Thymus (tissue), 11 donors: ENCODE measurements at regions not wholly inside any gene's neighbourhood (a gene's known extent, or its start where the extent isn't known, plus 50 kb on each side); places are given as distances from the start of the nearest gene placed in this dataset.
A peak's percentile ranks its signal among the peaks of the same experiment; 100 is the strongest.
"Not testable (repeated sequence)": the region's sequence is repeated elsewhere in the genome, so short reads cannot be mapped to it uniquely, and the experiment has no call there.

ENCODE experiments used
- DNase-seq, 9 donors: peaks; one replicate each; pipeline ENCODE4 v3.0.0-alpha.2; 2013; ENCODE audit warnings: low spot score in 9 of 9, low read depth in 6 of 9, missing footprints in 1 of 9
- H3K27ac ChIP-seq, 2 donors: one replicate each; pipeline ENCODE4 v1.5.1; 2013; ENCODE audit warnings: control low read depth in 1 of 2, low read depth in 1 of 2, low read length in 1 of 2, mild to moderate bottlenecking in 1 of 2, moderate library complexity in 1 of 2
- H3K27me3 ChIP-seq, 2 donors: one replicate each; pipeline ENCODE4 v1.5.1; 2013; ENCODE audit warnings: low read length in 1 of 2; ENCODE audit not compliant: control insufficient read depth in 2 of 2, insufficient read depth in 1 of 2
- H3K36me3 ChIP-seq, 2 donors: one replicate each; pipeline ENCODE4 v1.5.1; 2013; ENCODE audit warnings: low read length in 1 of 2, mild to moderate bottlenecking in 1 of 2, moderate library complexity in 1 of 2; ENCODE audit not compliant: control insufficient read depth in 2 of 2, insufficient read depth in 2 of 2
- H3K4me1 ChIP-seq, 2 donors: one replicate each; pipeline ENCODE4 v1.5.1; 2013; ENCODE audit warnings: low read length in 2 of 2; ENCODE audit not compliant: control insufficient read depth in 2 of 2, insufficient read depth in 2 of 2
- H3K4me3 ChIP-seq, 2 donors: one replicate each; pipeline ENCODE4 v1.5.1; 2013; ENCODE audit warnings: low read length in 2 of 2, control low read depth in 1 of 2, mild to moderate bottlenecking in 1 of 2
- H3K9me3 ChIP-seq, 2 donors: one replicate each; pipeline ENCODE4 v1.5.1; 2013; ENCODE audit warnings: low read length in 1 of 2, mild to moderate bottlenecking in 1 of 2; ENCODE audit not compliant: control insufficient read depth in 2 of 2, insufficient read depth in 1 of 2
- WGBS: extraction: QIAGEN DNeasy Blood & Tissue Kit; methylation state at CpG from one replicate; pipeline ENCODE4 v1.1.7; 2013; 5-methylcytosine and 5-hydroxymethylcytosine counted together
- donor health status: healthy.

DNA sequence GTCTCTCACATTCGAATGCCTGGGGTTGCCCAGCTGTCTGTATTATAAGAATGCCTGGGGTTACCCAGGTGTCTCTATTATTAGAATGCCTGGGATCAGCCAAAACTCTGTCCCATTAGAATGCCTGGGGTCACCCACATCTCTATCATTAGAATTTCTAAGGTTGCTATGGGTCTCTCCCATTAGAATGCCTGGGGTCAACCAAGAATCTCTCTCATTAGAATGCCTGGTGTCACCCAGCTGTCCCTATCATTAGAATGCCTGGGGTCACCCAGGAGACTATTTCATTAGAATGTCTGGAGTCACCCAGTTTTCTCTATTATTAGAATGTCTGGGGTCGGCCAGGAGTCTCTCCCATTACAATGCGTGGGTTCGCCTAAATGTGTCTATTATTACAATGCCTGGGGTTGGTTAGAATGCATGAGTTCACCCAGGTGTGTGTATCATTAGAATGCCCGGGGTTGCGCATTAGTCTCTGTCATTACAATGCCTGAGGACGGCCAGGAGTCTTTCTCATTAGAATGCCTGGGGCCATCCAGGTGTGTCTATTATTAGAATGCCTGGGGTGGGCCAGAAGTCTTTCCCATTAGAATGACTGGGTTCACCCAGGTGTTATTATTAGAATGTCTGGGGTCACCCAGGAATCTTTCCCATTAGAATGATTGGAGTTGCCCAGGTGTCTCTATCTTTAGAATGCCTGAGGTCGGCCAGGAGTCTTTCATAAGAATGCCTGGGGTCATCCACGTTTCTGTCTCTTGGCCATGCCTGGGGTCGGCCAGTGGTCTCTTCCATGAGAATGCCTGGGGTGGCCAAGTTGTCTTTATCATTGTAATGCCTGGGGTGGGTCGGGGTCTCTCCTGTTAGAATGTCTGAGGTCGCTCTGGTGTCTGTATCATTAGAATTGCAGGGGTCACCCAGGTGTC, 59.6 kb downstream of the RNF187 start:
- H3K36me3 ChIP-seq: no peaks in the 10 kb centered on the region
- H3K27ac ChIP-seq: no peak overlapping the region
- no peaks in the 10 kb centered on the region for H3K4me1 ChIP-seq
- DNase-seq: no peak
- no peak overlapping the region for H3K4me3 ChIP-seq
- H3K27me3 ChIP-seq: no peaks in the 10 kb centered on the region
- no peaks in the 10 kb centered on the region for H3K9me3 ChIP-seq
- 79% methylated on average over 12 of the region's 12 CpGs for WGBS

DNA sequence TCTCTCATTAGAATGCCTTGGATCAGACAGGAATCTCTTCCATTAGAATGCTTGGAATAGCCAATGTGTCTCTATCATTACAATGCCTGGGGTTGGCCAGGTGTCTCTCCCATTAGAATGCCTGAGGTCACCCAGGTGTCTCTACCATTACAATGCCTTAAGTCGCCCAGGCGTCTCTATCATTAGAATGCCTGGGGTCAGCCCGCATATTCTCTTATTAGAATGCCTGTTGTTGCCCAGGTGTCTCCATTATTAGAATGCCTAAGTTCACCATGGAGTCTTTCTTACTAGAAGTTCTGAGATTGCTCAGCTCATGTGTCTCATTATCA, 60.2 kb downstream of the RNF187 start:
- no peaks in the 10 kb centered on the region for H3K4me1 ChIP-seq
- DNase-seq: no peak
- no peak overlapping the region for H3K27ac ChIP-seq
- no peaks in the 10 kb centered on the region for H3K27me3 ChIP-seq
- no peaks in the 10 kb centered on the region for H3K9me3 ChIP-seq
- 69% methylated on average over 3 of the region's 3 CpGs for WGBS
- no peak overlapping the region for H3K4me3 ChIP-seq
- no peaks in the 10 kb centered on the region for H3K36me3 ChIP-seq

DNA sequence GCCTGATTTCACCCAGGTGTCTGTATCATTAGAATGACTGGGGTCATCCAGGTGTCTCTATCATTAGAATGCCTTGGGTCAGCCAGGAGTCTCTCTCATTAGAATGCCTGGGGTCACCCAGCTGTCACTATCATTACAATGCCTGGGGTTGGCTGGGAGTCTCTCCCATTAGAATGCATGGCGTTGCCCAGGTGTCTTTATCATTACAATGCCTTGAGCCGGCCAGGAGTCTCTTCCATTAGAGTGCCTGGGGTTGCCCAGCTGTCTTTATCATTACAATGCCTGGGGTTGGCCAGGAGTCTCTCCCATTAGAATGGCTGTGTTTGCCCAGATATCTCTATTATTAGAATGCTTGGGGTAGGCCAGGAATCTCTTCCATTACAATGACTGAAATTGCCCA, 61.6 kb downstream of the RNF187 start:
- no peaks in the 10 kb centered on the region for H3K27me3 ChIP-seq
- H3K9me3 ChIP-seq: no peaks in the 10 kb centered on the region
- no peaks in the 10 kb centered on the region for H3K4me1 ChIP-seq
- H3K4me3 ChIP-seq: no peak overlapping the region
- DNase-seq: no peak
- 27% methylated on average over 2 of the region's 2 CpGs for WGBS
- no peak overlapping the region for H3K27ac ChIP-seq
- H3K36me3 ChIP-seq: no peaks in the 10 kb centered on the region

DNA sequence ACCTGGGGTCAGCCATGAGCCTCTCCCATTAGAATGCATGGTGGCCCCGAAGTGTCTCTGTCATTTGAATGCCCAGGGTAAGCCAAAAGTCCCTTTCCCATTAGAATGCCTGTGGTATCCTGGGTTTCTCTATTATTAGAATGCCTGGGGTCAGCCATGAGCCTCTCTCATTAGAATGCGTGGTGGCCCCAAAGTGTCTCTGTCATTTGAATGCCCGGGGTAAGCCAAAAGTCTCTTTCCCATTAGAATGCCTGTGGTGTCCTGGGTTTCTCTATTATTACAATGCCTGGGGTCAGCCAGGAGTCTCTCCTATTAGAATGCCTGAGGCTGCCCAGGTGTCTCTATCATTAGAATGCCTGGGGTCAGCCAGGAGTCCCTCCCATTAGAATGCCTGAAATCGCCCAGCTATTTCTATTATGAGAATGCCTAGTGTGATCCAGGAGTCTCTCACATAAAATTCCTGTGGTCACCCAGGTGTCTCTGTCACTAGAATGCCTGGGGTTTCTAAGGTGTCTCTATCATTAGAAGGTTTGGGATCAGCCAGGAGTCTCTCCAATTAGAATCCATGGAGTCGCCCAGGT, 65.5 kb downstream of the RNF187 start:
- WGBS: 69% methylated on average over 5 of the region's 5 CpGs
- Histone ChIP-seq H3K4me1 (no peaks in the 10 kb centered on the region), H3K27ac (no peak overlapping the region), H3K27me3 (peaks cover 0 to 7% of the 10 kb centered on the region in 2 donors), H3K4me3 (no peak overlapping the region), H3K9me3 (peaks cover 2 to 14% of the 10 kb centered on the region in 2 donors), H3K36me3 (no peaks in the 10 kb centered on the region)
- no peak for DNase-seq

DNA sequence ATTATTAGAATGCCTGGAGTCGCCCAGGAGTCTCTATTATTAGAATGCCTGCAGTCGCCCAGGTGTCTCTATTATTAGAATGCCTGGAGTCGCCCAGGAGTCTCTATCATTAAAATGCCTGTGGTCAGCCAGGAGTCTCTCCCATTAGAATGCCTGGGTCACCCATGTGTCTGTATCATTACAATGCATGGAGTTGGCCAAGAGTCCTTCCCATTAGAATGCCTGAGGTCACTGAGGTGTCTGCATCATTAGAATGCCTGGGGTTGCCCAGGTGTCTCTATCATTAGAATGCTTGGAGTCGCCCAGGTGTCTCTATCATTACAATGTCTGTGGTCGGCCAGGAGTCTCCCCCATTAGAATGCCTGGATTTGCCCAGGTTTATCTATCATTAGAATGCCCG, 66.9 kb downstream of the RNF187 start:
- H3K4me3 ChIP-seq: no peak overlapping the region
- no peaks in the 10 kb centered on the region for H3K4me1 ChIP-seq
- no peak overlapping the region for H3K27ac ChIP-seq
- no peaks in the 10 kb centered on the region for H3K36me3 ChIP-seq
- H3K27me3 ChIP-seq: peaks cover 0 to 7% of the 10 kb centered on the region in 2 donors
- H3K9me3 ChIP-seq: peaks cover 2 to 14% of the 10 kb centered on the region in 2 donors
- DNase-seq: no peak
- 68% methylated on average over 6 of the region's 6 CpGs for WGBS

DNA sequence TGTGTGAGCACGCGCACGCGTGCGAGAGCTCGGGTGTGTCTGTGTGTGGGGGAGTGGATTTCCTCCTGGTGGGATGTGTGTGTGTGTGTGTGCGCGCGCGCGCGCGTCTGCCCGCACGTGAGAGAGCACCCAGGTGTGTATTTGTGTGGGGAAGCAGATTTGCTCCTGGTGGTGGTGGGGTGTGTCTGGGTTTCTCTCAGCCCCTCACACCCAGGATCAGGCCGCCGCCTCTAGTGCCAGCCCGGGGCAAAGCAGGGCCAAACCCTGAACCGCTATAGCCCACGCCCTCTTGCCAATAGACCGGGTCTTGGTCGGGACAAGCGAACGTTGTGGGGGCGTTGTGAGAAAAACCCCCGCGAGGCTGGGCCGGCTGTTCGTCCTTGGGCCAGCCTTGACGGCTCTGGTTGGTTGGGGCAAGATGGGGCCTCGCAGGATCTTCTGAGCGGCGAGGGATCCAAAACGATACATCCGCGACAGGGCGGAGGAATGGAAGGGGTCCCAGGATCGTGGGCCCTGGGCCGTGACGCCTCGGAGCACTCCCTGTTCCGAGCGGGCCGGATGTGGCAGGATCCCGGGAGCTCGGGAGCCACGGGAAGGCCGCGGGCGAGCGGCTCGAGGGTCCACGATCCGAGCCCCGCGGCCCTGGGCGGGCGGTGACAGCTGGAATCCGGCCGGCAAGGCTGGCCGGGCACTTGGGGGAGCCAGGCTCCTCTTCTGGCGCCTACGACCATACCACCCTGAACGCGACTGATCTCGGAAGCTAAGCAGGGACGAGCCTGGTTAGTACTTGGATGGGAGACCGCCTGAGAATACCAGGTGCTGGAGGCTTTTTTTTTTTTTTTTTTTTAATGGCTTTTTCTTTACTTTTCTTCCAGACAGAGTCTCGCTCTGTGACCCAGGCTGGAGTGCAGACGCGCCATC, 68.2 kb downstream of the RNF187 start:
- no peaks in the 10 kb centered on the region for H3K4me1 ChIP-seq
- no peaks in the 10 kb centered on the region for H3K36me3 ChIP-seq
- DNase-seq: peak in 2 of 9 donors; percentile 2 to 45
- 57% methylated on average over 71 of the region's 71 CpGs for WGBS
- no peak overlapping the region for H3K4me3 ChIP-seq
- H3K27ac ChIP-seq: no peak overlapping the region
- peaks cover 2 to 14% of the 10 kb centered on the region in 2 donors for H3K9me3 ChIP-seq
- H3K27me3 ChIP-seq: peaks cover 0 to 7% of the 10 kb centered on the region in 2 donors

DNA sequence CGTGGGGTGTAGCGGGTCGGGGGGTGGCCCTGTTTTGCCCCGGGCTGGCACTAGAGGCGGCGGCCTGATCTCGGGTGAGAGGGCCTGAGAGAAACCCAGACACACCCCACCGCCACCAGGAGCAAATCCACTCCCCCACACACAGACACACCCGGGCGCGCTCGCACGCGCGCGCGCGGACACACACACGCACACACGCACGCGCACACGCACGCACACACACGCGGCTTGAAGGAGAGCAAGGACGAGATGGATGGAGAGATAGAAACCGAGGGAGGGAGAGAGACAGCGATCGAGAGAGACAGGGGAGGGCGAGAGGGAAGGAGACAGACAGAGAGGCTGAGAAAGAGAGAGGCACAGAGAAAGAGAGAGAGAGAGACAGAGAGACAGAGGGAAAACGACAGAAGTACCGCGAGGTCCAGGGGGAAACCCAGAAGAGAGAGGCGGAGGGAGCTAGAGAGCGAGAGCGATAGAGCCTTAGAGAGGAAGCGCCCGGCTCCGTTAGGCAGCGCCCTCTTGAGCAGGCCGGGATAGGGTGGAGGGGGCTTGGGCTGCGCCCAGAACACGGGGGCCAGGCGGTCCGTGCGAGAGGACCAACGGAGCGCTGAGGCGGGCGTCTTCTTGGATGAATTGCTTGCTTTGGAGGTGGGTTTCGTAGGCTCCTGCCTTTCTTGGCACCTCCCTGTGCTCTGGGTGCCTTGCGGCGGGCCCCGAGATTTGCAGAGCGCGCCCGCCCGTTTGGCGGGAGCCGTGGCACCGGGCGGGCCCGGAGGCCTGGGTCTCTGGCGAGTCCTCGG, 69.7 kb downstream of the RNF187 start:
- not testable (repeated sequence) for H3K27me3 ChIP-seq
- WGBS: 63% methylated on average over 19 of the region's 66 CpGs

More for the DNA sequence above, 69.7 kb downstream of the RNF187 start:
- H3K36me3 ChIP-seq, DNase-seq, H3K4me1 ChIP-seq, H3K4me3 ChIP-seq, H3K27ac ChIP-seq: not testable (repeated sequence)
- peaks cover 2 to 14% of the 10 kb centered on the region in 2 donors for H3K9me3 ChIP-seq
